B cell (primary cell): ENCODE measurements at regions not wholly inside any gene's neighbourhood (a gene's known extent, or its start where the extent isn't known, plus 50 kb on each side); places are given as distances from the start of the nearest gene placed in this dataset.

ENCODE experiments used
- CTCF ChIP-seq: fragments of 200-600 bp; IDR thresholded peaks from one replicate; pipeline ENCODE4 v1.8.0; 2022; ENCODE audit warnings: antibody characterized with exemption, mild to moderate bottlenecking
- EZH2 ChIP-seq: IDR thresholded peaks from 2 replicates; pipeline ENCODE4 v1.6.1; 2012; ENCODE audit warnings: borderline replicate concordance, low read depth, mild to moderate bottlenecking, moderate library complexity, low read length; ENCODE audit not compliant: insufficient read depth, poor library complexity, severe bottlenecking

DNA sequence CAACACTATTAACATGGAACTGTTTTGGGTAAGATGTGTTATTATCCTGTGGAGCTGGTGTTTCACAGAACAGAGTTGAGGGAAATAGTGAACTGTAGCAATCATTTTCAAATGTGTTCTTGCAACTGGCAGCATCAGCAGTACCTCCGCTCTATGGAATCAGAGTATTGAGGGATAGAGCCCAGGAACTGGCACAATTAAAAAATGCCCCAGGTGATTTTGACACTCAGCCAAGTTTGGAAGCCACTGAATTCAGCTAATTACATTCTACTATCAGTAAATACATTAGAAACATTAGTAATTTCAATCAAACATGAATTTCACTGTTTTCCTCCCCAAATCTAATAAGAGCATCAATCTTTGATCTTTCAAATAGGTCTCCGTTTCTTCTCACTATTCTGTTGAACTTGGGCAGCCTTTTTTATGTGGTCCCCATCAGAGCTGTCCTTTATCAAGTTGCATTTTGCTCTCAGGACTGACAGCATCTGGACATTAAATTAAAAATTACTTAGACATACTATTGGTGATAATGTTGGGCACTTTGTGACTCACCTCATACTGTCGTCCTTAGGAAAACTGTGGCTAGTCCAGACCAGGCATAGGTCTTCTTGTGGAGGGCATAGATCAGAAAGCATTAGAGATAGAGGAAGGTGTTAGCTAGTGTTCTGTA, 251.5 kb downstream of the DHX35 start:
- no peak for TF ChIP-seq EZH2
- no peak for TF ChIP-seq CTCF
